Keratinocyte (primary cell): ENCODE measurements at regions not wholly inside any gene's neighbourhood (a gene's known extent, or its start where the extent isn't known, plus 50 kb on each side); places are given as distances from the start of the nearest gene placed in this dataset.

ENCODE experiments used
- DNase-seq: peaks from one replicate; pipeline ENCODE4 v3.0.0-alpha.2; 2011; ENCODE audit warnings: low read depth, missing footprints, low spot score
- FAIRE-seq: peaks from 2 replicates; lab custom pipeline; 2011; peaks lifted over from hg19 to GRCh38; lab: Jason Lieb, UNC
- H2AFZ ChIP-seq: 2 replicates; pipeline ENCODE4 v1.6.0; 2012; ENCODE audit warnings: low read length, control low read depth, inconsistent platforms; ENCODE audit not compliant: control insufficient read depth
- H3K27ac ChIP-seq: 2 replicates; pipeline ENCODE4 v1.5.1; 2011; ENCODE audit warnings: low read length; ENCODE audit not compliant: control insufficient read depth, insufficient read depth
- H3K27me3 ChIP-seq: 3 replicates; pipeline ENCODE4 v1.6.0; 2011; ENCODE audit warnings: low read length; ENCODE audit not compliant: control insufficient read depth, insufficient read depth; ENCODE audit errors: extremely low read depth
- H3K36me3 ChIP-seq, 2 experiments: 2 replicates in 1 of 2; 3 replicates in 1 of 2; pipeline ENCODE4 v1.5.1; 2011; ENCODE audit warnings: low read length in 2 of 2, mild to moderate bottlenecking in 1 of 2; ENCODE audit not compliant: control insufficient read depth in 2 of 2, insufficient read depth in 2 of 2; ENCODE audit errors: extremely low read depth in 1 of 2
- H3K4me1 ChIP-seq: 3 replicates; pipeline ENCODE4 v1.5.1; 2011; ENCODE audit warnings: low read length; ENCODE audit not compliant: control insufficient read depth, insufficient read depth; ENCODE audit errors: extremely low read depth
- H3K4me2 ChIP-seq: 3 replicates; pipeline ENCODE4 v1.6.0; 2011; ENCODE audit warnings: low read depth, low read length; ENCODE audit not compliant: control insufficient read depth, insufficient read depth; ENCODE audit errors: extremely low read depth
- H3K4me3 ChIP-seq, 3 experiments: fragments of 200-600 bp in 1 of 3; sonication (generic) in 1 of 3; 2 replicates in 2 of 3; 3 replicates in 1 of 3; pipeline ENCODE4 v1.5.1; 2011 to 2016; ENCODE audit warnings: low read length in 3 of 3, mild to moderate bottlenecking in 3 of 3, control low read depth in 2 of 3, inconsistent platforms in 1 of 3, low read depth in 1 of 3, mixed read lengths in 1 of 3, mixed run types in 1 of 3, moderate library complexity in 1 of 3; ENCODE audit not compliant: control insufficient read depth in 2 of 3, insufficient read depth in 2 of 3; ENCODE audit errors: extremely low read depth in 1 of 3
- H3K79me2 ChIP-seq: 2 replicates; pipeline ENCODE4 v1.6.0; 2012; ENCODE audit warnings: low read length; ENCODE audit not compliant: control insufficient read depth, insufficient read depth
- H3K9ac ChIP-seq: 3 replicates; pipeline ENCODE4 v1.6.0; 2011; ENCODE audit warnings: low read length; ENCODE audit not compliant: control insufficient read depth, insufficient read depth; ENCODE audit errors: extremely low read depth
- H3K9me1 ChIP-seq: 3 replicates; pipeline ENCODE4 v1.6.0; 2011; ENCODE audit warnings: low read length; ENCODE audit not compliant: control insufficient read depth, insufficient read depth; ENCODE audit errors: extremely low read depth
- H3K9me3 ChIP-seq: 2 replicates; pipeline ENCODE4 v1.5.1; 2012; ENCODE audit warnings: low read depth, low read length; ENCODE audit not compliant: control insufficient read depth
- H4K20me1 ChIP-seq: 3 replicates; pipeline ENCODE4 v1.6.0; 2011; ENCODE audit warnings: low read length; ENCODE audit not compliant: control insufficient read depth, insufficient read depth; ENCODE audit errors: extremely low read depth
- EZH2 ChIP-seq: IDR thresholded peaks from one replicate; pipeline ENCODE4 v1.6.1; 2012; ENCODE audit warnings: inconsistent platforms, mild to moderate bottlenecking, low read length, moderate library complexity
- dilution Hi-C: fragments of 300-500 bp; cut with MboI; formaldehyde crosslinking; loops from one replicate; pipeline ENCODE4 v1.7.0; 2020; ENCODE audit warnings: low sequenced_read_pairs; ENCODE audit not compliant: extremely low pct_ligation_motif_present
- TF ChIP-seq, protein P1 (sequence below), 3 experiments: IDR thresholded peaks in 1 of 3; conservative IDR thresholded peaks in 1 of 3; optimal IDR thresholded peaks in 1 of 3; 2 replicates in 2 of 3; 3 replicates in 1 of 3; pipeline versions ENCODE3 to v1.5.1; 2011; ENCODE audit warnings: low read length in 3 of 3, mild to moderate bottlenecking in 3 of 3, moderate library complexity in 2 of 3, control low read depth in 1 of 3, inconsistent platforms in 1 of 3; ENCODE audit not compliant: insufficient read depth in 2 of 3; ENCODE audit errors: extremely low read depth in 1 of 3

DNA sequence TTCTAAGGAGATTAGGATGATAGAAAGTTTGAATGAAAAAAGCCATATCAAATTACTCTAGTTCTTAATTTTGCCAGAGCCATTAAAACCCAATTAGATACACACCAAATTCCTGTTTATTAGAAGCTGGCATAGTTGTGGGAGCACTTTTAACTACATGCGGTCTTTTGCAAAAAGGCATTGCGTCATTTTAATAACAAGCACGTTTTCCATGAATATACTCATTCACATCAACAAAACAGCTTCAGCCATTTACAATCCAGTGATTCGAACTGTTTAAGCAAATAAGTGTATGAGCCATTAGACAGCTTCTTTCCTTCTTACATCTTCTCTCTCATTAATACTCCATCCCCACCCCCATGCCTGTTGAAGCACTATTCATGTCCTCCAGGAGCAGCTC, 109.5 kb upstream of the EOLA2 start:
- Histone ChIP-seq H3K9ac (no peak overlapping the region), H3K9me3 (no peaks in the 10 kb centered on the region), H4K20me1 (no peaks in the 10 kb centered on the region), H3K4me3 (no peak overlapping the region), H3K27me3 (no peaks in the 10 kb centered on the region), H3K4me1 (peaks cover 24% of the 10 kb centered on the region), H3K36me3 (no peaks in the 10 kb centered on the region), H3K79me2 (no peaks in the 10 kb centered on the region), H2AFZ (no peak overlapping the region), H3K9me1 (no peaks in the 10 kb centered on the region), H3K4me2 (no peak overlapping the region), H3K27ac (no peak overlapping the region)
- dilution Hi-C loops: no loop called here
- DNase-seq (no peak), FAIRE-seq (no peak)
- TF ChIP-seq, protein P1, sequence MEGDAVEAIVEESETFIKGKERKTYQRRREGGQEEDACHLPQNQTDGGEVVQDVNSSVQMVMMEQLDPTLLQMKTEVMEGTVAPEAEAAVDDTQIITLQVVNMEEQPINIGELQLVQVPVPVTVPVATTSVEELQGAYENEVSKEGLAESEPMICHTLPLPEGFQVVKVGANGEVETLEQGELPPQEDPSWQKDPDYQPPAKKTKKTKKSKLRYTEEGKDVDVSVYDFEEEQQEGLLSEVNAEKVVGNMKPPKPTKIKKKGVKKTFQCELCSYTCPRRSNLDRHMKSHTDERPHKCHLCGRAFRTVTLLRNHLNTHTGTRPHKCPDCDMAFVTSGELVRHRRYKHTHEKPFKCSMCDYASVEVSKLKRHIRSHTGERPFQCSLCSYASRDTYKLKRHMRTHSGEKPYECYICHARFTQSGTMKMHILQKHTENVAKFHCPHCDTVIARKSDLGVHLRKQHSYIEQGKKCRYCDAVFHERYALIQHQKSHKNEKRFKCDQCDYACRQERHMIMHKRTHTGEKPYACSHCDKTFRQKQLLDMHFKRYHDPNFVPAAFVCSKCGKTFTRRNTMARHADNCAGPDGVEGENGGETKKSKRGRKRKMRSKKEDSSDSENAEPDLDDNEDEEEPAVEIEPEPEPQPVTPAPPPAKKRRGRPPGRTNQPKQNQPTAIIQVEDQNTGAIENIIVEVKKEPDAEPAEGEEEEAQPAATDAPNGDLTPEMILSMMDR (optimal IDR thresholded peaks at IDR 0.05 in 1 of 3, IDR thresholded peaks at IDR 0.05 in 1 of 3, conservative IDR thresholded peaks at IDR 0.05 in 1 of 3; ENCODE audit: extremely low read depth in 1 of 3, insufficient read depth in 2 of 3, low read length in 3 of 3): no peak
- no peak for TF ChIP-seq EZH2

DNA sequence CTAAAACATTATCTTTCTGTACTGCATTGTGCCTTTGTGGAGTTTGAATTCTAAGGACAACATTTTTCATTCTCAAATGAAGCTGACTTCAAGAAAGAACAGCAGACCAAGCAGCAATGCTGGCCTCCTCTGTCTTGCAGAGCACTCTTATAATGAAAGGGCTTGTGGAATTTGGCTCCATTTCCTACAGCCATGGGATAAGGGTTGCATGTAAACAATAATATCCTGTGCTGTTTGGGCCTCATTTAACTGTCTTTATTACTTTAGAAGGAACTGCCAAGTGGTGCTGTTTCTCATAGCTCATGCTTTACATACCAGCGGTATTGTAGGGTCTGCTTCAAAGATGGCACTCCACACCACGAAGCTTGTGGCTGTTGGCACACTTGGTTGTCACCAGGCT, 111.4 kb upstream of the EOLA2 start:
- DNase-seq (no peak), FAIRE-seq (no peak)
- dilution Hi-C loops: no loop called here
- no peak for TF ChIP-seq EZH2
- TF ChIP-seq, protein P1 (optimal IDR thresholded peaks at IDR 0.05 in 1 of 3, IDR thresholded peaks at IDR 0.05 in 1 of 3, conservative IDR thresholded peaks at IDR 0.05 in 1 of 3; ENCODE audit: extremely low read depth in 1 of 3, insufficient read depth in 2 of 3, low read length in 3 of 3): no peak
- Histone ChIP-seq H4K20me1 (no peaks in the 10 kb centered on the region), H3K9ac (no peak overlapping the region), H3K9me3 (no peaks in the 10 kb centered on the region), H3K4me1 (peaks cover 24% of the 10 kb centered on the region), H3K9me1 (no peaks in the 10 kb centered on the region), H3K27ac (no peak overlapping the region), H3K4me2 (no peak overlapping the region), H3K4me3 (no peak overlapping the region), H2AFZ (no peak overlapping the region), H3K27me3 (no peaks in the 10 kb centered on the region), H3K36me3 (no peaks in the 10 kb centered on the region), H3K79me2 (no peaks in the 10 kb centered on the region)
